ENCODE measurements at regions not wholly inside any gene's neighbourhood (a gene's known extent, or its start where the extent isn't known, plus 50 kb on each side); places are given as distances from the start of the nearest gene placed in this dataset.

- DNase-seq (ENCODE audit: low read depth, low spot score), result no peak
- in situ Hi-C loops (cut with HindIII; ENCODE audit: low pct_unique_long_range_greater_than_20kb, low sequenced_read_pairs), result no loop called here
Observed at GRCh38 chr11:109193880-109194279, 228.1 kb upstream of the C11orf87 start.

- in situ Hi-C loops (cut with HindIII; ENCODE audit: low pct_unique_long_range_greater_than_20kb, low sequenced_read_pairs), result no loop called here
- no peak for DNase-seq (ENCODE audit: low read depth, low spot score)
Observed at GRCh38 chr11:109196016-109196415, 226.0 kb upstream of the C11orf87 start.

- in situ Hi-C loops (cut with HindIII; ENCODE audit: low pct_unique_long_range_greater_than_20kb, low sequenced_read_pairs), result no loop called here
- no peak for DNase-seq (ENCODE audit: low read depth, low spot score)
Observed at GRCh38 chr11:109197656-109198055, 224.3 kb upstream of the C11orf87 start.

GRCh38 chr11:109203176-109203575 is 218.8 kb upstream of the C11orf87 start:
- in situ Hi-C loops (cut with HindIII; ENCODE audit: low pct_unique_long_range_greater_than_20kb, low sequenced_read_pairs), result no loop called here
- peak; percentile 26 for DNase-seq (ENCODE audit: low read depth, low spot score)

- DNase-seq (ENCODE audit: low read depth, low spot score), result no peak
- in situ Hi-C loops (cut with HindIII; ENCODE audit: low pct_unique_long_range_greater_than_20kb, low sequenced_read_pairs), result no loop called here
Observed at GRCh38 chr11:109205312-109205711, 216.7 kb upstream of the C11orf87 start.

- in situ Hi-C loops (cut with HindIII; ENCODE audit: low pct_unique_long_range_greater_than_20kb, low sequenced_read_pairs), result no loop called here
- no peak for DNase-seq (ENCODE audit: low read depth, low spot score)
Observed at GRCh38 chr11:109208121-109208520, 213.9 kb upstream of the C11orf87 start.

- DNase-seq (ENCODE audit: low read depth, low spot score), result no peak
- in situ Hi-C loops (cut with HindIII; ENCODE audit: low pct_unique_long_range_greater_than_20kb, low sequenced_read_pairs), result no loop called here
Observed at GRCh38 chr11:109209572-109209971, 212.4 kb upstream of the C11orf87 start.

- no peak for DNase-seq (ENCODE audit: low read depth, low spot score)
- in situ Hi-C loops (cut with HindIII; ENCODE audit: low pct_unique_long_range_greater_than_20kb, low sequenced_read_pairs), result no loop called here
Observed at GRCh38 chr11:109221190-109221589, 200.8 kb upstream of the C11orf87 start.

GRCh38 chr11:109222761-109223160 is 199.2 kb upstream of the C11orf87 start:
- no peak for DNase-seq (ENCODE audit: low read depth, low spot score)
- in situ Hi-C loops (cut with HindIII; ENCODE audit: low pct_unique_long_range_greater_than_20kb, low sequenced_read_pairs), result no loop called here

- DNase-seq (ENCODE audit: low read depth, low spot score), result no peak
- in situ Hi-C loops (cut with HindIII; ENCODE audit: low pct_unique_long_range_greater_than_20kb, low sequenced_read_pairs), result no loop called here
Observed at GRCh38 chr11:109223451-109223850, 198.5 kb upstream of the C11orf87 start.

- in situ Hi-C loops (cut with HindIII; ENCODE audit: low pct_unique_long_range_greater_than_20kb, low sequenced_read_pairs), result no loop called here
- no peak for DNase-seq (ENCODE audit: low read depth, low spot score)
Observed at GRCh38 chr11:109229682-109230081, 192.3 kb upstream of the C11orf87 start.

- no peak for DNase-seq (ENCODE audit: low read depth, low spot score)
- in situ Hi-C loops (cut with HindIII; ENCODE audit: low pct_unique_long_range_greater_than_20kb, low sequenced_read_pairs), result no loop called here
Observed at GRCh38 chr11:109236188-109236587, 185.8 kb upstream of the C11orf87 start.

- in situ Hi-C loops (cut with HindIII; ENCODE audit: low pct_unique_long_range_greater_than_20kb, low sequenced_read_pairs), result no loop called here
- no peak for DNase-seq (ENCODE audit: low read depth, low spot score)
Observed at GRCh38 chr11:109236696-109237095, 185.3 kb upstream of the C11orf87 start.

GRCh38 chr11:109237636-109238035 is 184.4 kb upstream of the C11orf87 start:
- no peak for DNase-seq (ENCODE audit: low read depth, low spot score)
- in situ Hi-C loops (cut with HindIII; ENCODE audit: low pct_unique_long_range_greater_than_20kb, low sequenced_read_pairs), result no loop called here

GRCh38 chr11:109241988-109242536 is 179.9 kb upstream of the C11orf87 start:
- in situ Hi-C loops (cut with HindIII; ENCODE audit: low pct_unique_long_range_greater_than_20kb, low sequenced_read_pairs), result no loop called here

GRCh38 chr11:109247071-109247470 is 174.9 kb upstream of the C11orf87 start:
- DNase-seq (ENCODE audit: low read depth, low spot score), result no peak
- in situ Hi-C loops (cut with HindIII; ENCODE audit: low pct_unique_long_range_greater_than_20kb, low sequenced_read_pairs), result no loop called here

More at GRCh38 chr11:109241988-109242536, 179.9 kb upstream of the C11orf87 start:
- no peak for DNase-seq (ENCODE audit: low read depth, low spot score)

- in situ Hi-C loops (cut with HindIII; ENCODE audit: low pct_unique_long_range_greater_than_20kb, low sequenced_read_pairs), result no loop called here
- no peak for DNase-seq (ENCODE audit: low read depth, low spot score)
Observed at GRCh38 chr11:109249597-109249996, 172.4 kb upstream of the C11orf87 start.

- in situ Hi-C loops (cut with HindIII; ENCODE audit: low pct_unique_long_range_greater_than_20kb, low sequenced_read_pairs), result no loop called here
- no peak for DNase-seq (ENCODE audit: low read depth, low spot score)
Observed at GRCh38 chr11:109251230-109251629, 170.8 kb upstream of the C11orf87 start.

GRCh38 chr11:109264128-109264527 is 157.9 kb upstream of the C11orf87 start:
- in situ Hi-C loops (cut with HindIII; ENCODE audit: low pct_unique_long_range_greater_than_20kb, low sequenced_read_pairs), result no loop called here
- no peak for DNase-seq (ENCODE audit: low read depth, low spot score)

Measured in SK-MEL-5 (cell line).